GM12878 (cell line): ENCODE measurements at regions not wholly inside any gene's neighbourhood (a gene's known extent, or its start where the extent isn't known, plus 50 kb on each side); places are given as distances from the start of the nearest gene placed in this dataset.

ENCODE experiments used
- ATAC-seq: fragments of 200-7000 bp; cut with Tn5 transposase; 3 replicates; pipeline ENCODE4 v1.9.1; 2020; ENCODE audit warnings: mild to moderate bottlenecking, moderate library complexity
- BruUV-seq: library from RNA; stranded (reverse); fragments of 400-500 nt; replicated peaks from 2 replicates; lab custom pipeline; 2021; lab: Mats Ljungman, UMichigan
- CTCF ChIA-PET: fragments of 300-600 bp; sonication (Branson Sonifier 250); formaldehyde crosslinking; extraction: SDS; loops from one replicate; lab custom pipeline; 2021; ENCODE audit warnings: inconsistent platforms; lab: Yijun Ruan, JAX
- POLR2A ChIA-PET: fragments of 350-600 bp; formaldehyde crosslinking; extraction: SDS; loops from one replicate; lab custom pipeline; 2021; ENCODE audit warnings: inconsistent platforms; lab: Charles Lee
- RAD21 ChIA-PET: fragments of 300-600 bp; sonication (Branson Sonifier 250); formaldehyde crosslinking; loops from one replicate; lab custom pipeline; 2023; ENCODE audit warnings: antibody characterized with exemption; ENCODE audit not compliant: unreplicated experiment; lab: Charles Lee
- SMC1A ChIA-PET: fragments of 300-600 bp; sonication (Branson Sonifier 250); formaldehyde crosslinking; loops from one replicate; lab custom pipeline; 2023; ENCODE audit not compliant: unreplicated experiment, uncharacterized antibody; lab: Charles Lee
- DNase-seq: peaks from one replicate; pipeline ENCODE4 v3.0.0-alpha.2; 2011; ENCODE audit warnings: low read depth, low spot score
- FAIRE-seq: peaks from 3 replicates; lab custom pipeline; 2011; peaks lifted over from hg19 to GRCh38; lab: Jason Lieb, UNC
- H2AFZ ChIP-seq: 2 replicates; pipeline ENCODE4 v1.6.0; 2011; ENCODE audit warnings: low read depth, low read length, control low read depth; ENCODE audit not compliant: control insufficient read depth
- H3K27ac ChIP-seq: 2 replicates; pipeline ENCODE4 v1.5.1; 2011; ENCODE audit warnings: control low read depth; ENCODE audit not compliant: control insufficient read depth, insufficient read depth
- H3K27me3 ChIP-seq, 2 experiments: replicated peaks in 1 of 2; 2 replicates each; pipeline versions ENCODE4 v1.6.0 to v1.6.1; 2011; ENCODE audit warnings: low read length in 1 of 2; ENCODE audit not compliant: control insufficient read depth in 2 of 2, insufficient read depth in 2 of 2
- H3K36me3 ChIP-seq, 2 experiments: 2 replicates each; pipeline ENCODE4 v1.5.1; 2011; ENCODE audit warnings: low read length in 1 of 2; ENCODE audit not compliant: control insufficient read depth in 2 of 2, insufficient read depth in 2 of 2
- H3K4me1 ChIP-seq: 2 replicates; pipeline ENCODE4 v1.6.1; 2011; ENCODE audit warnings: mild to moderate bottlenecking, low read length, moderate library complexity, mixed read lengths; ENCODE audit not compliant: control insufficient read depth, insufficient read depth
- H3K4me2 ChIP-seq: 2 replicates; pipeline ENCODE4 v1.6.0; 2011; ENCODE audit warnings: control low read depth; ENCODE audit not compliant: control insufficient read depth, insufficient read depth
- H3K4me3 ChIP-seq: fragments of 200-600 bp; sonication (generic); 2 replicates; pipeline ENCODE4 v1.5.1; 2016
- H3K79me2 ChIP-seq: 2 replicates; pipeline ENCODE4 v1.6.0; 2011; ENCODE audit warnings: low read length; ENCODE audit not compliant: control insufficient read depth, insufficient read depth
- H3K9ac ChIP-seq: 2 replicates; pipeline ENCODE4 v1.8.0; 2011; ENCODE audit warnings: low read length, control low read depth, mixed read lengths; ENCODE audit not compliant: control insufficient read depth, insufficient read depth
- H3K9me3 ChIP-seq: replicated peaks from 3 replicates; pipeline ENCODE4 v1.5.1; 2011; ENCODE audit warnings: mild to moderate bottlenecking, low read length; ENCODE audit not compliant: control insufficient read depth, insufficient read depth
- H4K20me1 ChIP-seq: 2 replicates; pipeline ENCODE4 v1.6.0; 2011; ENCODE audit not compliant: control insufficient read depth, insufficient read depth
- ATF7 ChIP-seq: fragments of 450-650 bp; IDR thresholded peaks from 2 replicates; pipeline ENCODE4 v1.6.1; 2016; ENCODE audit warnings: low read depth, mild to moderate bottlenecking
- CHD1 ChIP-seq: IDR thresholded peaks from 2 replicates; pipeline ENCODE4 v1.6.1; 2012; ENCODE audit warnings: low read depth, low read length, improper control_type of control experiment
- EP300 ChIP-seq, 2 experiments: fragments of 150-350 bp in 1 of 2; IDR thresholded peaks; 2 replicates each; pipeline ENCODE4 v1.6.1; 2011 to 2012; ENCODE audit warnings: low read depth in 2 of 2, low read length in 2 of 2, borderline replicate concordance in 1 of 2, improper control_type of control experiment in 1 of 2, inconsistent platforms in 1 of 2; ENCODE audit not compliant: control insufficient read depth in 1 of 2
- ETV6 ChIP-seq, 2 experiments: fragments of 450-650 bp in 1 of 2; IDR thresholded peaks in 1 of 2; conservative IDR thresholded peaks in 1 of 2; 2 replicates each; pipeline ENCODE4 v1.6.1; 2014; ENCODE audit warnings: antibody characterized with exemption in 1 of 2, borderline replicate concordance in 1 of 2, low read depth in 1 of 2, mild to moderate bottlenecking in 1 of 2, moderate library complexity in 1 of 2
- MEF2B ChIP-seq: fragments of 450-650 bp; IDR thresholded peaks from 2 replicates; pipeline ENCODE4 v1.6.1; 2018; ENCODE audit warnings: mild to moderate bottlenecking, moderate library complexity; ENCODE audit not compliant: partially characterized antibody, poor library complexity, severe bottlenecking
- PAX8 ChIP-seq: fragments of 450-650 bp; IDR thresholded peaks from 2 replicates; pipeline ENCODE4 v1.6.1; 2017; ENCODE audit warnings: mild to moderate bottlenecking, moderate library complexity
- POLR2A ChIP-seq: IDR thresholded peaks from 2 replicates; pipeline ENCODE4 v1.6.1; 2011; ENCODE audit warnings: low read depth, mild to moderate bottlenecking, low read length
- SIN3A ChIP-seq: IDR thresholded peaks from 2 replicates; pipeline ENCODE4 v1.6.1; 2012; ENCODE audit warnings: low read depth, low read length, improper control_type of control experiment
- SIX5 ChIP-seq: IDR thresholded peaks from 2 replicates; pipeline ENCODE4 v1.6.1; 2011; ENCODE audit warnings: mild to moderate bottlenecking, low read depth, low read length, moderate library complexity; ENCODE audit not compliant: severe bottlenecking
- SMARCA5 ChIP-seq: fragments of 450-650 bp; IDR thresholded peaks from 2 replicates; pipeline ENCODE4 v1.6.1; 2017; ENCODE audit warnings: mild to moderate bottlenecking
- SUPT20H ChIP-seq: IDR thresholded peaks from 2 replicates; pipeline ENCODE4 v1.6.1; 2011; ENCODE audit warnings: low read depth, mild to moderate bottlenecking, low read length, moderate library complexity, borderline replicate concordance; ENCODE audit not compliant: control insufficient read depth
- TARDBP ChIP-seq: IDR thresholded peaks from 2 replicates; pipeline ENCODE4 v1.6.1; 2016; ENCODE audit warnings: borderline replicate concordance
- WRNIP1 ChIP-seq: IDR thresholded peaks from 2 replicates; pipeline ENCODE4 v1.6.1; 2011; ENCODE audit warnings: low read depth, low read length, improper control_type of control experiment, borderline replicate concordance
- YBX1 ChIP-seq: fragments of 450-650 bp; IDR thresholded peaks from 2 replicates; pipeline ENCODE4 v1.6.1; 2016; ENCODE audit warnings: antibody characterized with exemption
- ZBTB40 ChIP-seq: fragments of 450-650 bp; IDR thresholded peaks from 2 replicates; pipeline ENCODE4 v1.6.1; 2016; ENCODE audit warnings: mild to moderate bottlenecking, moderate library complexity, borderline replicate concordance
- ZNF274 ChIP-seq: IDR thresholded peaks from one replicate; pipeline ENCODE4 v1.8.0; 2011; ENCODE audit not compliant: insufficient read length, insufficient read depth
- WGBS: methylation state at CpG from one replicate; pipeline ENCODE4 v1.1.6; 2016; ENCODE audit warnings: low lambda C conversion rate; ENCODE audit not compliant: insufficient replicate concordance, insufficient coverage; ENCODE audit errors: missing lambda C conversion rate; 5-methylcytosine and 5-hydroxymethylcytosine counted together
- in situ Hi-C: fragments of 300-500 bp; cut with MboI; formaldehyde crosslinking; loops from 9 replicates; pipeline ENCODE4 v1.14.3; 2018; ENCODE audit warnings: mixed read lengths
- intact Hi-C: fragments of 100-400 bp; cut with micrococcal nuclease; formaldehyde crosslinking; loops from one replicate; pipeline ENCODE4 v1.14.2; 2022; ENCODE audit not compliant: unreplicated experiment
- TF ChIP-seq, protein P1 (sequence below): IDR thresholded peaks from 2 replicates; pipeline ENCODE4 v1.6.1; 2012; ENCODE audit warnings: low read length, inconsistent platforms

- Histone ChIP-seq H3K4me2 (no peak overlapping the region), H3K27ac (no peak overlapping the region), H3K4me3 (no peak overlapping the region), H3K79me2 (no peaks in the 10 kb centered on the region), H3K4me1 (no peaks in the 10 kb centered on the region), H2AFZ (no peak overlapping the region), H3K9me3 (no peaks in the 10 kb centered on the region), H3K36me3 (no peaks in the 10 kb centered on the region), H3K9ac (no peak overlapping the region), H4K20me1 (no peaks in the 10 kb centered on the region), H3K27me3 (no peaks in the 10 kb centered on the region)
- FAIRE-seq, result no peak
- ChIA-PET POLR2A (no interaction called here), RAD21 (no interaction called here), SMC1A (no interaction called here), CTCF (no interaction called here)
- ATAC-seq, result no peak
- intact Hi-C loops, result no loop called here
- in situ Hi-C loops, result no loop called here
- 4% methylated on average over 6 of the region's 6 CpGs for WGBS
- TF ChIP-seq EP300 (IDR thresholded peaks at IDR 0.05; ENCODE audit: borderline replicate concordance in 1 of 2, control insufficient read depth in 1 of 2, low read depth in 2 of 2, low read length in 2 of 2) (no peak), ZBTB40 (no peak), ETV6 (conservative IDR thresholded peaks at IDR 0.05 in 1 of 2, IDR thresholded peaks at IDR 0.05 in 1 of 2; ENCODE audit: borderline replicate concordance in 1 of 2, low read depth in 1 of 2) (no peak), POLR2A (no peak), ZNF274 (no peak), YBX1 (no peak), ATF7 (no peak), TARDBP (no peak), CHD1 (no peak), SIN3A (no peak), SMARCA5 (no peak), MEF2B (no peak), SUPT20H (no peak), PAX8 (no peak), WRNIP1 (no peak), SIX5 (no peak)
- TF ChIP-seq, protein P1, sequence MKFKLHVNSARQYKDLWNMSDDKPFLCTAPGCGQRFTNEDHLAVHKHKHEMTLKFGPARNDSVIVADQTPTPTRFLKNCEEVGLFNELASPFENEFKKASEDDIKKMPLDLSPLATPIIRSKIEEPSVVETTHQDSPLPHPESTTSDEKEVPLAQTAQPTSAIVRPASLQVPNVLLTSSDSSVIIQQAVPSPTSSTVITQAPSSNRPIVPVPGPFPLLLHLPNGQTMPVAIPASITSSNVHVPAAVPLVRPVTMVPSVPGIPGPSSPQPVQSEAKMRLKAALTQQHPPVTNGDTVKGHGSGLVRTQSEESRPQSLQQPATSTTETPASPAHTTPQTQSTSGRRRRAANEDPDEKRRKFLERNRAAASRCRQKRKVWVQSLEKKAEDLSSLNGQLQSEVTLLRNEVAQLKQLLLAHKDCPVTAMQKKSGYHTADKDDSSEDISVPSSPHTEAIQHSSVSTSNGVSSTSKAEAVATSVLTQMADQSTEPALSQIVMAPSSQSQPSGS, result no peak
- BruUV-seq, result no TSS peak
- no peak for DNase-seq
Observed at GRCh38 chr5:3842591-3842990, 247.0 kb downstream of the IRX1 start.
